ENCODE measurements at regions not wholly inside any gene's neighbourhood (a gene's known extent, or its start where the extent isn't known, plus 50 kb on each side); places are given as distances from the start of the nearest gene placed in this dataset.

DNA sequence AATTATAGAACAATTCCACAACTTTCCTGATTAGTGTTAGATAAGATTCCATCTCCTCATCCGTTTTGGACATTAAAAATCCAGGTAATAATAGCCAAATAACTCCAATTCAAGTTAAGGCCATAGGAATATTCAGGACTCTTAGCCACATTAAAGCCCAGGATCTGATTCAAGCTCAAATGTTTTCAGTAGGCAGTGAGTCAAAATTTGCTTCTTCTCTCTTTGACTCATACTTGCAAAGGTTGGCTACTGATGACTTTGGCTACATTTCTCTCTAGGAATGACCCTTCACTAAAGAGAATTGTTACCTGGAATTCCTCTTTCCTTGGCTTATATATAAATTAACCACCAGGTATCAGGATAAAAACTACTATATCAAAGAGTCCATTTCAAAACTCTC, 354.9 kb upstream of the HS3ST1 start:
- no peak for TF ChIP-seq POLR2A (IDR thresholded peaks at IDR 0.05)
- TF ChIP-seq POLR2AphosphoS5 (IDR thresholded peaks at IDR 0.05), result no peak
